Keratinocyte (primary cell): ENCODE measurements at regions not wholly inside any gene's neighbourhood (a gene's known extent, or its start where the extent isn't known, plus 50 kb on each side); places are given as distances from the start of the nearest gene placed in this dataset.
A peak's percentile ranks its signal among the peaks of the same experiment; 100 is the strongest.

Source experiments
- DNase-seq: peaks from one replicate; pipeline ENCODE4 v3.0.0-alpha.2; 2011; ENCODE audit warnings: low read depth, missing footprints, low spot score
- FAIRE-seq: peaks from 2 replicates; lab custom pipeline; 2011; peaks lifted over from hg19 to GRCh38; lab: Jason Lieb, UNC
- H2AFZ ChIP-seq: 2 replicates; pipeline ENCODE4 v1.6.0; 2012; ENCODE audit warnings: low read length, control low read depth, inconsistent platforms; ENCODE audit not compliant: control insufficient read depth
- H3K27ac ChIP-seq: 2 replicates; pipeline ENCODE4 v1.5.1; 2011; ENCODE audit warnings: low read length; ENCODE audit not compliant: control insufficient read depth, insufficient read depth
- H3K27me3 ChIP-seq: 3 replicates; pipeline ENCODE4 v1.6.0; 2011; ENCODE audit warnings: low read length; ENCODE audit not compliant: control insufficient read depth, insufficient read depth; ENCODE audit errors: extremely low read depth
- H3K36me3 ChIP-seq, 2 experiments: 2 replicates in 1 of 2; 3 replicates in 1 of 2; pipeline ENCODE4 v1.5.1; 2011; ENCODE audit warnings: low read length in 2 of 2, mild to moderate bottlenecking in 1 of 2; ENCODE audit not compliant: control insufficient read depth in 2 of 2, insufficient read depth in 2 of 2; ENCODE audit errors: extremely low read depth in 1 of 2
- H3K4me1 ChIP-seq: 3 replicates; pipeline ENCODE4 v1.5.1; 2011; ENCODE audit warnings: low read length; ENCODE audit not compliant: control insufficient read depth, insufficient read depth; ENCODE audit errors: extremely low read depth
- H3K4me2 ChIP-seq: 3 replicates; pipeline ENCODE4 v1.6.0; 2011; ENCODE audit warnings: low read depth, low read length; ENCODE audit not compliant: control insufficient read depth, insufficient read depth; ENCODE audit errors: extremely low read depth
- H3K4me3 ChIP-seq, 3 experiments: fragments of 200-600 bp in 1 of 3; sonication (generic) in 1 of 3; 2 replicates in 2 of 3; 3 replicates in 1 of 3; pipeline ENCODE4 v1.5.1; 2011 to 2016; ENCODE audit warnings: low read length in 3 of 3, mild to moderate bottlenecking in 3 of 3, control low read depth in 2 of 3, inconsistent platforms in 1 of 3, low read depth in 1 of 3, mixed read lengths in 1 of 3, mixed run types in 1 of 3, moderate library complexity in 1 of 3; ENCODE audit not compliant: control insufficient read depth in 2 of 3, insufficient read depth in 2 of 3; ENCODE audit errors: extremely low read depth in 1 of 3
- H3K79me2 ChIP-seq: 2 replicates; pipeline ENCODE4 v1.6.0; 2012; ENCODE audit warnings: low read length; ENCODE audit not compliant: control insufficient read depth, insufficient read depth
- H3K9ac ChIP-seq: 3 replicates; pipeline ENCODE4 v1.6.0; 2011; ENCODE audit warnings: low read length; ENCODE audit not compliant: control insufficient read depth, insufficient read depth; ENCODE audit errors: extremely low read depth
- H3K9me1 ChIP-seq: 3 replicates; pipeline ENCODE4 v1.6.0; 2011; ENCODE audit warnings: low read length; ENCODE audit not compliant: control insufficient read depth, insufficient read depth; ENCODE audit errors: extremely low read depth
- H3K9me3 ChIP-seq: 2 replicates; pipeline ENCODE4 v1.5.1; 2012; ENCODE audit warnings: low read depth, low read length; ENCODE audit not compliant: control insufficient read depth
- H4K20me1 ChIP-seq: 3 replicates; pipeline ENCODE4 v1.6.0; 2011; ENCODE audit warnings: low read length; ENCODE audit not compliant: control insufficient read depth, insufficient read depth; ENCODE audit errors: extremely low read depth
- EZH2 ChIP-seq: IDR thresholded peaks from one replicate; pipeline ENCODE4 v1.6.1; 2012; ENCODE audit warnings: inconsistent platforms, mild to moderate bottlenecking, low read length, moderate library complexity
- dilution Hi-C: fragments of 300-500 bp; cut with MboI; formaldehyde crosslinking; loops from one replicate; pipeline ENCODE4 v1.7.0; 2020; ENCODE audit warnings: low sequenced_read_pairs; ENCODE audit not compliant: extremely low pct_ligation_motif_present
- TF ChIP-seq, protein P1 (sequence below), 3 experiments: IDR thresholded peaks in 1 of 3; conservative IDR thresholded peaks in 1 of 3; optimal IDR thresholded peaks in 1 of 3; 2 replicates in 2 of 3; 3 replicates in 1 of 3; pipeline versions ENCODE3 to v1.5.1; 2011; ENCODE audit warnings: low read length in 3 of 3, mild to moderate bottlenecking in 3 of 3, moderate library complexity in 2 of 3, control low read depth in 1 of 3, inconsistent platforms in 1 of 3; ENCODE audit not compliant: insufficient read depth in 2 of 3; ENCODE audit errors: extremely low read depth in 1 of 3

DNA sequence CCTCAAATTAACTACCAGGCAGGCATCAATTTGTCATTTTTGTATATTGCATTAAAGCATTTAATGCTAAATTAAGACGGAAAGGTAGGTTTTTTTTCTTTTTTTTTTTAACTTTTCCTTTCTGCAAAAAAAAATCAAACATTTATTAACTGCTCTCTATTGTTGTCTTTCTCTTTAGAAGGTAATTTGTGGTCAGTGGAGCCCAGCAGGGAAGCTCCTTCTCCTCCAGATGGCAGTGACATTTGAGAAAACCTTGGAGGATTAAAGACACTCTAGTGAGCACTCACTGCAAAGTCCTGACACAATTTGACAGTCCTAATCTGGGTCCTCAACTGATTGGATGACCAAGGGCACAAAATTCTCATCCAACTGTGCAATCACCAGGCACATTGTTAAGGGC is 102.4 kb downstream of the SLIT2 start:
- no peak for FAIRE-seq
- peaks cover 9% of the 10 kb centered on the region for H3K4me1 ChIP-seq
- no peaks in the 10 kb centered on the region for H4K20me1 ChIP-seq
- H3K36me3 ChIP-seq: no peaks in the 10 kb centered on the region
- no peak for TF ChIP-seq EZH2
- H3K27ac ChIP-seq: no peak overlapping the region
- H3K9me1 ChIP-seq: no peaks in the 10 kb centered on the region
- no peak overlapping the region for H3K9ac ChIP-seq
- H3K79me2 ChIP-seq: no peaks in the 10 kb centered on the region
- H3K4me3 ChIP-seq: no peak overlapping the region
- no peak for DNase-seq
- H3K4me2 ChIP-seq: no peak overlapping the region
- dilution Hi-C loops: no loop called here
- H3K9me3 ChIP-seq: no peaks in the 10 kb centered on the region
- no peaks in the 10 kb centered on the region for H3K27me3 ChIP-seq
- no peak overlapping the region for H2AFZ ChIP-seq

GRCh38 chr4:20356565-20356964 is 104.9 kb downstream of the SLIT2 start:
- H3K4me3 ChIP-seq: no peak overlapping the region
- H3K79me2 ChIP-seq: no peaks in the 10 kb centered on the region
- H2AFZ ChIP-seq: no peak overlapping the region
- H3K9ac ChIP-seq: no peak overlapping the region
- peak; percentile 67 for FAIRE-seq
- no peak for TF ChIP-seq EZH2
- TF ChIP-seq, protein P1, sequence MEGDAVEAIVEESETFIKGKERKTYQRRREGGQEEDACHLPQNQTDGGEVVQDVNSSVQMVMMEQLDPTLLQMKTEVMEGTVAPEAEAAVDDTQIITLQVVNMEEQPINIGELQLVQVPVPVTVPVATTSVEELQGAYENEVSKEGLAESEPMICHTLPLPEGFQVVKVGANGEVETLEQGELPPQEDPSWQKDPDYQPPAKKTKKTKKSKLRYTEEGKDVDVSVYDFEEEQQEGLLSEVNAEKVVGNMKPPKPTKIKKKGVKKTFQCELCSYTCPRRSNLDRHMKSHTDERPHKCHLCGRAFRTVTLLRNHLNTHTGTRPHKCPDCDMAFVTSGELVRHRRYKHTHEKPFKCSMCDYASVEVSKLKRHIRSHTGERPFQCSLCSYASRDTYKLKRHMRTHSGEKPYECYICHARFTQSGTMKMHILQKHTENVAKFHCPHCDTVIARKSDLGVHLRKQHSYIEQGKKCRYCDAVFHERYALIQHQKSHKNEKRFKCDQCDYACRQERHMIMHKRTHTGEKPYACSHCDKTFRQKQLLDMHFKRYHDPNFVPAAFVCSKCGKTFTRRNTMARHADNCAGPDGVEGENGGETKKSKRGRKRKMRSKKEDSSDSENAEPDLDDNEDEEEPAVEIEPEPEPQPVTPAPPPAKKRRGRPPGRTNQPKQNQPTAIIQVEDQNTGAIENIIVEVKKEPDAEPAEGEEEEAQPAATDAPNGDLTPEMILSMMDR (optimal IDR thresholded peaks at IDR 0.05 in 1 of 3, IDR thresholded peaks at IDR 0.05 in 1 of 3, conservative IDR thresholded peaks at IDR 0.05 in 1 of 3; ENCODE audit: extremely low read depth in 1 of 3, insufficient read depth in 2 of 3, low read length in 3 of 3): no peak
- no peaks in the 10 kb centered on the region for H3K9me1 ChIP-seq
- no peaks in the 10 kb centered on the region for H3K27me3 ChIP-seq
- H3K36me3 ChIP-seq: no peaks in the 10 kb centered on the region
- dilution Hi-C loops: no loop called here
- H3K9me3 ChIP-seq: no peaks in the 10 kb centered on the region
- no peak overlapping the region for H3K27ac ChIP-seq
- no peak overlapping the region for H3K4me2 ChIP-seq
- peaks cover 9% of the 10 kb centered on the region for H3K4me1 ChIP-seq
- no peaks in the 10 kb centered on the region for H4K20me1 ChIP-seq
- no peak for DNase-seq

DNA sequence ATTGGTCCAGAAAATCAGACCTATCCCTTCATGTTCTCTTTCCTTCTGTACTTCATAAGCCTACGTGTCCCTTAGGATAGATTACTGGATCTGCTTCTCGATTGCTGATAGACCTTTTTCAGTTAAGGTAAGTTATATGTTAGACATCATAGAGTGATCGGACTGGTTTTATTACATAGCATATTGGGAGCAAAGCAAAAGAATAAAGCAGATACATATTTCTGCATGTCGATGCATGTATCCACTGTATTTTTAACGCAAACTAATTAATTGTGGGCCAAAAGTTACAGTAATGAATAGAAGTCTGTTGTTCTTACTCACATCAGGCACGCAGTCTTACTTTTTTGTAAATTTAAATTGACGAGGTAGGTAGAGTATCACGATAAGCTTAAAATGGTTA is 106.4 kb downstream of the SLIT2 start:
- H3K27ac ChIP-seq: peak overlapping the region; percentile 17
- peak overlapping the region; percentile 18 for H3K9ac ChIP-seq
- no peaks in the 10 kb centered on the region for H3K79me2 ChIP-seq
- no peaks in the 10 kb centered on the region for H3K9me1 ChIP-seq
- dilution Hi-C loops: no loop called here
- no peak for TF ChIP-seq EZH2
- no peaks in the 10 kb centered on the region for H3K27me3 ChIP-seq
- peak overlapping the region; percentile 71 for H2AFZ ChIP-seq
- peak overlapping the region; percentile 72 for H3K4me2 ChIP-seq
- H3K4me3 ChIP-seq: peak overlapping the region in 2 of 3 experiments; percentile 11 to 14
- no peaks in the 10 kb centered on the region for H3K36me3 ChIP-seq
- FAIRE-seq (peak; percentile 13), DNase-seq (no peak)
- H3K9me3 ChIP-seq: no peaks in the 10 kb centered on the region
- H3K4me1 ChIP-seq: peaks cover 9% of the 10 kb centered on the region
- H4K20me1 ChIP-seq: no peaks in the 10 kb centered on the region
